Neural cell (in vitro differentiated cells): ENCODE measurements at regions not wholly inside any gene's neighbourhood (a gene's known extent, or its start where the extent isn't known, plus 50 kb on each side); places are given as distances from the start of the nearest gene placed in this dataset.

Source experiments
- H2AFZ ChIP-seq: fragments of 200-600, 300-800 bp; sonication (generic), shearing (Covaris generic); 2 replicates; pipeline ENCODE4 v1.6.0; 2014; ENCODE audit warnings: low read depth, mild to moderate bottlenecking, antibody characterized with exemption, low read length, moderate library complexity
- H3F3A ChIP-seq: fragments of 200-600 bp; shearing (Covaris generic); 2 replicates; pipeline ENCODE4 v1.6.1; 2016; ENCODE audit warnings: mild to moderate bottlenecking, moderate library complexity, mixed read lengths, antibody characterized with exemption, low read length; ENCODE audit not compliant: insufficient read depth, poor library complexity, severe bottlenecking
- H3K27ac ChIP-seq: fragments of 200-600, 300-800 bp; sonication (generic), shearing (Covaris generic); 2 replicates; pipeline ENCODE4 v1.5.1; 2014; ENCODE audit warnings: mild to moderate bottlenecking, low read length, moderate library complexity
- H3K27me3 ChIP-seq: fragments of 300-800, 200-600 bp; sonication (generic), shearing (Covaris generic); 2 replicates; pipeline ENCODE4 v1.6.0; 2014; ENCODE audit warnings: mild to moderate bottlenecking, low read depth, low read length, moderate library complexity; ENCODE audit not compliant: insufficient read depth
- H3K36me3 ChIP-seq: fragments of 300-800, 200-600 bp; sonication (generic), shearing (Covaris generic); 2 replicates; pipeline ENCODE4 v1.5.1; 2014; ENCODE audit warnings: mild to moderate bottlenecking, antibody characterized with exemption, low read length, moderate library complexity; ENCODE audit not compliant: insufficient read depth
- H3K4me2 ChIP-seq: fragments of 300-800, 200-600 bp; sonication (generic), shearing (Covaris generic); 2 replicates; pipeline ENCODE4 v1.6.0; 2014; ENCODE audit warnings: mild to moderate bottlenecking, low read length
- H3K4me3 ChIP-seq: fragments of 300-800, 200-600 bp; sonication (generic), shearing (Covaris generic); 2 replicates; pipeline ENCODE4 v1.5.1; 2014; ENCODE audit warnings: mild to moderate bottlenecking, low read length, moderate library complexity
- H3K79me2 ChIP-seq: fragments of 200-600 bp; shearing (Covaris generic); replicated peaks from 2 replicates; pipeline ENCODE4 v1.6.0; 2014; ENCODE audit warnings: mild to moderate bottlenecking, low read length, moderate library complexity; ENCODE audit not compliant: insufficient read depth
- H3K9ac ChIP-seq: fragments of 300-800, 200-600 bp; sonication (generic), shearing (Covaris generic); 2 replicates; pipeline ENCODE4 v1.6.1; 2016; ENCODE audit warnings: mild to moderate bottlenecking, low read length, mixed read lengths
- H3K9me2 ChIP-seq: fragments of 200-600 bp; shearing (Covaris generic); 2 replicates; pipeline ENCODE4 v1.6.1; 2016; ENCODE audit warnings: mild to moderate bottlenecking, low read length, mixed read lengths; ENCODE audit not compliant: insufficient read depth
- H3K9me3 ChIP-seq: fragments of 200-600, 300-800 bp; sonication (generic), shearing (Covaris generic); 2 replicates; pipeline ENCODE4 v1.6.1; 2016; ENCODE audit warnings: mild to moderate bottlenecking, mixed run types, low read length, moderate library complexity, mixed read lengths
- H4K20me1 ChIP-seq: fragments of 200-600 bp; shearing (Covaris generic); 2 replicates; pipeline ENCODE4 v1.6.1; 2016; ENCODE audit warnings: mild to moderate bottlenecking, mixed run types; ENCODE audit not compliant: insufficient read depth
- EP300 ChIP-seq: fragments of 450-650 bp; conservative IDR thresholded peaks from 2 replicates; pipeline ENCODE4 v1.6.1; 2014; ENCODE audit warnings: antibody characterized with exemption, mild to moderate bottlenecking, moderate library complexity; ENCODE audit not compliant: poor library complexity, severe bottlenecking
- EZH2 ChIP-seq: fragments of 200-600, 300-800 bp; shearing (Covaris generic), sonication (generic); IDR thresholded peaks from 2 replicates; pipeline ENCODE4 v1.6.1; 2014; ENCODE audit warnings: antibody characterized with exemption, low read length, borderline replicate concordance, mild to moderate bottlenecking; ENCODE audit not compliant: insufficient read depth, poor library complexity, severe bottlenecking
- MXI1 ChIP-seq: fragments of 450-650 bp; conservative IDR thresholded peaks from 2 replicates; pipeline ENCODE4 v1.6.1; 2014; ENCODE audit warnings: antibody characterized with exemption, mild to moderate bottlenecking; ENCODE audit not compliant: poor library complexity, severe bottlenecking
- POLR2AphosphoS5 ChIP-seq: IDR thresholded peaks from 2 replicates; pipeline ENCODE4 v1.6.1; 2012
- RAD21 ChIP-seq: fragments of 450-650 bp; conservative IDR thresholded peaks from 2 replicates; pipeline ENCODE4 v1.6.1; 2014; ENCODE audit warnings: antibody characterized with exemption, mild to moderate bottlenecking, moderate library complexity
- SMC3 ChIP-seq: fragments of 450-650 bp; conservative IDR thresholded peaks from 2 replicates; pipeline ENCODE4 v1.6.1; 2014; ENCODE audit warnings: antibody characterized with exemption, mild to moderate bottlenecking, moderate library complexity; ENCODE audit not compliant: poor library complexity
- TAF1 ChIP-seq: IDR thresholded peaks from 2 replicates; pipeline ENCODE4 v1.6.1; 2012; ENCODE audit warnings: low read depth
- TF ChIP-seq, protein P1 (sequence below): fragments of 450-650 bp; IDR thresholded peaks from 2 replicates; pipeline ENCODE4 v1.5.1; 2014; ENCODE audit warnings: antibody characterized with exemption, mild to moderate bottlenecking, moderate library complexity; ENCODE audit not compliant: poor library complexity, severe bottlenecking
- TF ChIP-seq, protein P2 (sequence below): IDR thresholded peaks from 2 replicates; pipeline ENCODE4 v1.6.1; 2012; ENCODE audit warnings: borderline replicate concordance

DNA sequence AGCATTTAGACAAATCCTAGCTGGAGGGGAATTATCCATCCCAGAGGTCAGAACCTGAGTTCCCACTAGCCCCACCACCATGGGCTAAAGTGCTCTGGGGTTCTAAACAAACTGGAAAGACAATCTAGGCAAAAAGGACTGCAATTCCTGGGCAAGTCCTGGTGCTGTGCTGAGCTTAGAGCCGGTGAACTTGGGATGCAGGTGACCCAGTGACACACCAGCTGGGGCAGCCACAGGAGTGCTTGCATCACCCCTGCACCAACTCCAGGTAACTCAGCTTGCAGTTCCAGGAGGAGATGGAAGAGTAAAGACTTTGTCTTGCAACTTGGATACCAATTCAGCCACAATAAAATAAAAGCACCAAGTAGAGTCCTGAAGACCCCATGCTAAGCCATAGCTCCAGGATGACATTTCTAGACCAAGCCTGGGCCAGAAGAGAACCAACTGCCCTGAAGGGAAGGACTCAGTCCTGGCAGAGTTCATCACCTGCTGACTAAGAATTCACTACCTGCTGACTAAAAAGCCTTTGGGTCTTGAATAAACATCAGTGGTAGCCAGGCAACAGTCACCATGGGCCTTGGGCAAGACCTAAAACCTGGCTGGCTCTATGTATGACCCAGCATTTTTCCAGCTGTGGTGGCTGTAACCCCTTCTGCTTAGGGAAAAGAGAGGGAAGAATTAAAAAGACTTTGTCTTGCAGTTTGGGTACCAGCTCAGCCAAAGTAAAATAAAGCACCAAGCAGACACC, 223.4 kb upstream of the DIO2 start:
- H2AFZ ChIP-seq, result no peak overlapping the region
- H4K20me1 ChIP-seq, result no peaks in the 10 kb centered on the region
- no peak overlapping the region for H3K27ac ChIP-seq
- no peak overlapping the region for H3K9ac ChIP-seq
- no peaks in the 10 kb centered on the region for H3K9me3 ChIP-seq
- no peak overlapping the region for H3K4me2 ChIP-seq
- no peaks in the 10 kb centered on the region for H3F3A ChIP-seq
- no peaks in the 10 kb centered on the region for H3K27me3 ChIP-seq
- no peaks in the 10 kb centered on the region for H3K9me2 ChIP-seq
- no peaks in the 10 kb centered on the region for H3K36me3 ChIP-seq
- H3K4me3 ChIP-seq, result no peak overlapping the region
- TF ChIP-seq RAD21 (no peak), TAF1 (no peak), EZH2 (no peak), POLR2AphosphoS5 (no peak), EP300 (no peak), SMC3 (no peak), MXI1 (no peak)
- TF ChIP-seq, protein P1, sequence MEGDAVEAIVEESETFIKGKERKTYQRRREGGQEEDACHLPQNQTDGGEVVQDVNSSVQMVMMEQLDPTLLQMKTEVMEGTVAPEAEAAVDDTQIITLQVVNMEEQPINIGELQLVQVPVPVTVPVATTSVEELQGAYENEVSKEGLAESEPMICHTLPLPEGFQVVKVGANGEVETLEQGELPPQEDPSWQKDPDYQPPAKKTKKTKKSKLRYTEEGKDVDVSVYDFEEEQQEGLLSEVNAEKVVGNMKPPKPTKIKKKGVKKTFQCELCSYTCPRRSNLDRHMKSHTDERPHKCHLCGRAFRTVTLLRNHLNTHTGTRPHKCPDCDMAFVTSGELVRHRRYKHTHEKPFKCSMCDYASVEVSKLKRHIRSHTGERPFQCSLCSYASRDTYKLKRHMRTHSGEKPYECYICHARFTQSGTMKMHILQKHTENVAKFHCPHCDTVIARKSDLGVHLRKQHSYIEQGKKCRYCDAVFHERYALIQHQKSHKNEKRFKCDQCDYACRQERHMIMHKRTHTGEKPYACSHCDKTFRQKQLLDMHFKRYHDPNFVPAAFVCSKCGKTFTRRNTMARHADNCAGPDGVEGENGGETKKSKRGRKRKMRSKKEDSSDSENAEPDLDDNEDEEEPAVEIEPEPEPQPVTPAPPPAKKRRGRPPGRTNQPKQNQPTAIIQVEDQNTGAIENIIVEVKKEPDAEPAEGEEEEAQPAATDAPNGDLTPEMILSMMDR, result no peak
- TF ChIP-seq, protein P2, sequence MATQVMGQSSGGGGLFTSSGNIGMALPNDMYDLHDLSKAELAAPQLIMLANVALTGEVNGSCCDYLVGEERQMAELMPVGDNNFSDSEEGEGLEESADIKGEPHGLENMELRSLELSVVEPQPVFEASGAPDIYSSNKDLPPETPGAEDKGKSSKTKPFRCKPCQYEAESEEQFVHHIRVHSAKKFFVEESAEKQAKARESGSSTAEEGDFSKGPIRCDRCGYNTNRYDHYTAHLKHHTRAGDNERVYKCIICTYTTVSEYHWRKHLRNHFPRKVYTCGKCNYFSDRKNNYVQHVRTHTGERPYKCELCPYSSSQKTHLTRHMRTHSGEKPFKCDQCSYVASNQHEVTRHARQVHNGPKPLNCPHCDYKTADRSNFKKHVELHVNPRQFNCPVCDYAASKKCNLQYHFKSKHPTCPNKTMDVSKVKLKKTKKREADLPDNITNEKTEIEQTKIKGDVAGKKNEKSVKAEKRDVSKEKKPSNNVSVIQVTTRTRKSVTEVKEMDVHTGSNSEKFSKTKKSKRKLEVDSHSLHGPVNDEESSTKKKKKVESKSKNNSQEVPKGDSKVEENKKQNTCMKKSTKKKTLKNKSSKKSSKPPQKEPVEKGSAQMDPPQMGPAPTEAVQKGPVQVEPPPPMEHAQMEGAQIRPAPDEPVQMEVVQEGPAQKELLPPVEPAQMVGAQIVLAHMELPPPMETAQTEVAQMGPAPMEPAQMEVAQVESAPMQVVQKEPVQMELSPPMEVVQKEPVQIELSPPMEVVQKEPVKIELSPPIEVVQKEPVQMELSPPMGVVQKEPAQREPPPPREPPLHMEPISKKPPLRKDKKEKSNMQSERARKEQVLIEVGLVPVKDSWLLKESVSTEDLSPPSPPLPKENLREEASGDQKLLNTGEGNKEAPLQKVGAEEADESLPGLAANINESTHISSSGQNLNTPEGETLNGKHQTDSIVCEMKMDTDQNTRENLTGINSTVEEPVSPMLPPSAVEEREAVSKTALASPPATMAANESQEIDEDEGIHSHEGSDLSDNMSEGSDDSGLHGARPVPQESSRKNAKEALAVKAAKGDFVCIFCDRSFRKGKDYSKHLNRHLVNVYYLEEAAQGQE, result no peak
- H3K79me2 ChIP-seq, result no peaks in the 10 kb centered on the region

DNA sequence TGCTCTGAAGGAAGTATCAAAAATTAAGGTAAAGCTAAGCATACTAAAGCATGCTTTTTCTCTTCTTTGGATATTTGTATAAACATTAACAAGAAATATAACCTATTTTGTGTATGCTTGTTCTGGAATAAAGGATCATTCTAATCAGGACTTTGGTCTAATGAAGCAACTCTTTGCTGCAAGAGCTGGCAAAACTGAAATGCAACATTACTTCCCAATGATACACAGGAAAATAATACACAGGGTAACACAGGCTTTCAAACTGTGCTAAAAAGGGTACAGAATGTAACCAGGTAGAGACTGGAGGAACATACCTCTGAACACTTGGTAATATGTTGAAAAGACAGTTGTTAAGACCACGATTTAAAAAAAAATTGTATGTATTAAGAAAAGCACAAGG, 222.5 kb upstream of the DIO2 start:
- H3K79me2 ChIP-seq, result no peaks in the 10 kb centered on the region
- H3K36me3 ChIP-seq, result no peaks in the 10 kb centered on the region
- H3K9me3 ChIP-seq, result no peaks in the 10 kb centered on the region
- H3K9me2 ChIP-seq, result no peaks in the 10 kb centered on the region
- H3K27me3 ChIP-seq, result no peaks in the 10 kb centered on the region
- H4K20me1 ChIP-seq, result no peaks in the 10 kb centered on the region
- H3K9ac ChIP-seq, result no peak overlapping the region
- no peak overlapping the region for H3K4me3 ChIP-seq
- TF ChIP-seq MXI1, result no peak
- no peak for TF ChIP-seq TAF1
- H3F3A ChIP-seq, result no peaks in the 10 kb centered on the region
- H2AFZ ChIP-seq, result no peak overlapping the region
- H3K4me2 ChIP-seq, result no peak overlapping the region
- H3K27ac ChIP-seq, result no peak overlapping the region
